ENCODE measurements at regions not wholly inside any gene's neighbourhood (a gene's known extent, or its start where the extent isn't known, plus 50 kb on each side); places are given as distances from the start of the nearest gene placed in this dataset.

DNA sequence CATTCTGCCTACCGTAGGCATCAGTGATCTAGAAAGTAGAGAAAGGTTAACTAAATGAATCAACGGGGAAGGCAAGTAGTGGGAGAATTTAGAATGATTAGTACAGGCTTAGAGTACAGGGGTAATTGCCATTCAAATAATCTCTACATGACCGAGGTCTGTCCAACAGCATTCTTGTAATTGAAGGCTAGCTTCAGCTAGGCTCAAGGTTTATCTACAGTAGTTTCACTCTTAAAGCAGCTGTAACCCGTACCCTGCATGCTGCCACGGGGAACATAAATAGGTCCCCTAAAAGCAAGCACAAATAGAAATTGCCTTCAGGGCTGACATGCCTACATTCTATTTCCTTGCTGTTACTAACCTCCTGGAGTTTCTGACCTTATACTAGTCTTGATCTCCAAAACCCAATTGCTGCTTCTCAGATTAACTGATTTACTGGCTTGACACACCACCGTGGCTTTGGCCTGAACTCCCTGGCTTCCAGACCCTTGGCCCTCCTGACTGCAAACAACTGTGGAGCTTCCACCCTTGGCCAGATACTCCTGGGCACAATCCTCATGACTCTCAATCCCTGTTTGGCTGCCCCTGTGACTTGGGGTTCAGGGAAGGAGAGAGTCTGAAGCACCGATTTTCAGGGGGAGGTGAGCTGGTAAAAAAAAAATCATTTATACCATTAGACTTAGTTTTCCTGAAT, 242.1 kb upstream of the FOXN3 start:
- DNase-seq: no peak

DNA sequence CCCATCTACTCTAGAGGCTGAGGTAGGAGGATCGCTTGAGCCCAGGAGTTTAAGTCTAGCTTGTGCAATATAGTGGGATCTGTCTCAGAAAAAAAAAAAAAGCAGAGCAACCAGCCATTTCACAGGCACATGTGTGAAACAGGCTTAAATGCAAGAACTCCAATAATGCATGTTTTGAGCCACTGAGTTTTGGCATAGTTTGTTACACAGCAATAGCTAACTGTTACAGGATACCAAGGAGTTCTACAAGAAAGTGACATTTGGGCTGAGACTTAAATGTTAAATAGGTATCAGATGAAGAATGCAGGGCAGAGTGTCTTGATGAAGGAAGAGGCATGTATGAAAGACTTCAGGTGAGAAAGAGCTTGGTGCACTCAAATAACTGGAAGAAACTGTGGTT, 240.0 kb upstream of the FOXN3 start:
- no peak for DNase-seq

DNA sequence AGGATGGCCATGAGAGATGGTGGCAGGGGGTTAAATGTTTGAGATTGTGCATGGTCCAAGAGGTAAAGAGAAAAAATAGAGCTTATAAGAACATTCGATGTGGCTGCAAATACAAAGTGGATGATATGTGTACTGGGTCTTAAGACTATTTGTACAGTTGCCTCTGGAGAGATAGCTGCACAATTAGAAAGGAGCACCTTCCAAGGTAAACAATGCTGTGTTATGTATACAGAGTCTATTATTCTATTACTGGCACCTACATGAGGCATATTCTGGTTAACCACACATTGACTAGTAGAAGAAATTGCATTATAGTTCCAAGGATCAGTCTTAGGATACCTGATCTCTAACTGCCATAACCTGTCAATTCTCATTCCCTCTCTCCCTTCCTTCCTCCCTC, 238.0 kb upstream of the FOXN3 start:
- DNase-seq: no peak

DNA sequence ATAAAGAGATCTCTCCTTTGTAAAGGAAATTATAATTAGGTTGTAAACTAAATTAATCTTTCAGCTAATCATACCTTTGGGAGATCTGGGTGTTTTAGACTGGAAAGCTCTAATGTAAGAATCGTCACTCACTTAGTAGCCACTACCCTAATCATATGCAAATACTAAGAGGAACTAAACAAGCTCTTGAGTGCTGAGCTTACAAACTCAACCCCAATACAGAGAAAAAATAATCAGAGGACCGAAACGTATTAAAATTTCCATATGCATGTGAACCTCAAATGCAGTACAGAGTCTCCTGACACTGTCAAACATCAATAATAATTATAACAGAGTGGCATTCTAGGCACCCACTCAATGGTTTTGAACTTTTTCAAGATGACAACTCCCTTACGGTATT, 235.3 kb upstream of the FOXN3 start:
- DNase-seq: no peak

DNA sequence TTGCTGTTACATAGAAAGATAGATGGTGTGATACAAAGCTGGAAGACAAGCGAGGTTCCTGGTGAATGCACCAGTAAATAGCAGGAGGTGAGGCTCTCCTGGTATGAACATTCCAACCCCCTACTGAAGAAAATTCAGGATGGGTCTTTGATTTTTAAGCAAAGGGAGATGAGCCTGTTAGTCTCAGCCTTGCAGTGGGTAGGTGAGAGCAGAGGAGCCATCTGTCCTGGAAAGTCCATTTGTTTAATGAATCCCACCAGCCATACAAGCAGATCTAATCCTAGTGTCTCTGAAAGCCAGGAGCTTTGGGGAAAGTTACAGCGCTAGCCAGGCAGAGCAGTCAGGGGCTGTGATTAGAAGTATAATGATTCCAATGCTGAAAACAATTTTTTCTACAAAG, 234.8 kb upstream of the FOXN3 start:
- DNase-seq: no peak

DNA sequence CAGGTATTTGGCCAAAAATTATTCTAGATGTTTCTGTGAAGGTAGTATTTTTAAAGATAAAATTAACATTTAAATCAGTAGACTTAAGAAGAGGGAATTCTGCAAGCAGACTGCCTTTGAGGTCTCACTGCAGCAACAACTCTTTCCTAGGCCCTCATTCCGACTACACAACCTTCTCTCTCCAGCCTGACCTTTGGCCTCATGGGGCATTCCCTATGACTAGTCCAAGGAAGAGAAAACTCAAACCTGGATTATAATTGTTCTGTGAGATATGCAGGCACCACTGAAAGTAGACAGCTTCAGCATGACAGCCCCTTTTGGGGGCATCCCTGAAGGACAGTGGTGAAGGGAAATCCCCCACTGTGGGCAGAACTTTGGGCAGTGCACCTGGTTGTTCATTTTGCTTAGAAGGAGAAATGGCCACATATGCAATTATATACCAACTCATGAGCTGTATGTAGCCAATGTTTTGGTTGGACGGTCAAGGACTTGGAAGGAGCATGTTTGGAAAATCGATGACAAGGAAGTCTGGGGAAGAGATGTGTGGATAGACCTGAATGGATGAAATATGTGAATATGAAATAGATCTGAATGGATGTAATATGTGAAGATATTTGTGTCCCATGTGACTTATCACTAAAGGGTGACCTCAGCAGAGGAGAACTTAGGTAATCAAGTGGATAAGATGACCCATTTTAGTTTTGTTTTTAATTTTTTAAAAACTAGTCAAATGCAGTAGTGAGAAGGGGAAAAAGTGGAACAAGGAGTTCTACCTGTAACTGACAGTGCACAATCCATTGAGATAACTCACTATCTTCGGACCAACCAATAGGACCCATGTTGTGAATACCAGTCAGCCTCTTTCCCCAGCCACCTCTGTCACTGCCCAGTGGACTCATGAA, 233.3 kb upstream of the FOXN3 start:
- DNase-seq: no peak

DNA sequence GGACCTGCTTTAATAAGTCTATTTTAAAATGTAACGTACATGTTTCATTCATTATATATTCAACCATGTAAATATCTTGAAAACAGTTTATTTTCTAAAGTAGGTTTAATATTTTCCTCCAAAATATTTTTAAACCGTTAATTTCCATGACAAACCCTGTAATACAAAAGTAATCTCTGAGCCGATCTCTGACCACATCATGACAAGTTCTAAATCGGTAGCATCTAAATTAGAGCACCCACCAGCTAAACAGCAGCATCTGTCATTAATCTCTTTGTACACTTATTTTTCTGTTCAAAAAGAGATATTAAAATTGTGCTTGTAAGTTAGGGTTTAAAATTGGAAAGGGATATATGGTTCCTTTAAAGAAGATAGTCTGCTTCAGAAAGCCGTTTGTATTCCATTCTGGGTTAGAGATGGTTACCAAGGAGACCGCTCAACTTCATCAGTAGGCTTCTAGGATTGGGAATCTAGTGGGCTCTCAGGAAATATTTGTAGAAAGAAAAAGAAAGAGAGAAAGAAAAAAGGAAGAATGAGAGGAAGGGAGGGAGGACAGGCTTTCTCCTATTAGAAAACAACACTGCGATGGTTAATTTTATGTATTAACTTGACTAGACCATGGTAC, 232.5 kb upstream of the FOXN3 start:
- DNase-seq: no peak

DNA sequence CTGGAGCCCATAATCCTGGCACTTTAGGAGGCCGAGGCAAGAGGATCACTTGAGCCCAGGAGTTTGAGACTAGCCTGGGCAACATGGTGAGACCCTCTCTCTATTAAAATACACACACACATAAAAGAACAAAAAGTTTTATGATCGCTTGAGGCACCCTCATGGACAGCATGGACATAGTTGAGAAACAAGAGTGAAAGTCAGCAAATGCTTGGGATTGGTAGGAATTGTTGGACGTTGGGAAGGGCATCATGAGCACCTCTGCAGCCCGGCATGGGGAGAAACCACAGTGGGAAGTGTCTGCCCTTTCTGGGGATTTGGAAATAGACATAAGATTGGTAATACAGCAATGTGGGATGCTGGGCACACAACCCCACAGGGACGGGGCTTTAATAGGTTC, 231.9 kb upstream of the FOXN3 start:
- no peak for DNase-seq

DNA sequence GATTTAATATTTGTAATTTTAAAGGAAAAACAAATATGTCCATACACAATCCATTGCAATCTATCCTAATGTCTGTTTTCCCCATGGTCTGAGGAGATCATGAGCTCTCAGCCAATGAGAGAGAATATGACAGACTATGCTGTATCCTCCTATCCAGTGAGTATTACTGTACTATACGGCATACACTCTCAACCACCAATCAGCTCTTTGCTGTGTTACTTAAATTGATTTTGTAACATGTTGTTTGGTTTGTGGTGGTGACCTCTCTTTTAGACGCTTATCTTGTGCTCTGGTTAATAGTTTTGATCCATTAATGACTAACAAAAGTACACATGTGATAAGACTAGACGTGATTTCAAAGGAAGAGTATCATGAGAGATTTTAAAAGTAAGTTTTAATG, 231.5 kb upstream of the FOXN3 start:
- no peak for DNase-seq

DNA sequence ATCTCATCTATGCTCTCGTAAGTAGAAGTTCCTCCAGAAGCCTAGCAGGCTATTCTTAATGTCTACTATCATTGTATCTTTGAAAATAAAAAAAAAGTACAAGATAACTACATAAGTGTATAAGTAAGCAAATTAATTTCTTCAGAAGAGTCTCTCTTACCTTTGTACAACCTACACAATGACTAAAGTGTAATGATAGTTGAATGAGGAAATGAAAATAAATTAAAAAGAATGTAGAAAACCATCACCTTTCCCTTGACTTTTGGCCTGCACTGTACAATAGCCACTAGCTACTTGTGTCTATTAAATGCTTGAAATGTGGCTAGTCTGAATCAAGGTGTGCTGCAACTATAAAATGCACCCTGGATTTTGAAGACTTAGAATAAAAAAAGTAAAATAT, 229.9 kb upstream of the FOXN3 start:
- DNase-seq: no peak

DNA sequence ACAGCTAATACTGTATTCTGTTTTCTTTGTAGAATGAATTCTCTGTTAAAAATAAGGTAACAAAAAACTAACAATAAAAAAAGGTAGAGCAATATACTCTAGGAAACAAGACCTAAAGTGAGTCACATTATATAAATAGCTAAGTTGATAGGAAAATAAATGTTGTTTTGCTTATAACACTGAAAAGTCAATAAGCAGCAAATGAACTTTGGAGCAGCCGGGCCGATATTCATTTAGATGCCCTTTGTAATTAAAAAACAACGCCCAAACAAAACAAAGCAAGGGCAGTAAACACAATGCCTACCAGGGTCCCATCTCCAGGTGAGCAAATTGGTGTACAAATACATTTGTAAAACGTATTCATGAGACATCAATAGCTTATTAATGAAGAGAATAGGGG, 227.6 kb upstream of the FOXN3 start:
- no peak for DNase-seq

DNA sequence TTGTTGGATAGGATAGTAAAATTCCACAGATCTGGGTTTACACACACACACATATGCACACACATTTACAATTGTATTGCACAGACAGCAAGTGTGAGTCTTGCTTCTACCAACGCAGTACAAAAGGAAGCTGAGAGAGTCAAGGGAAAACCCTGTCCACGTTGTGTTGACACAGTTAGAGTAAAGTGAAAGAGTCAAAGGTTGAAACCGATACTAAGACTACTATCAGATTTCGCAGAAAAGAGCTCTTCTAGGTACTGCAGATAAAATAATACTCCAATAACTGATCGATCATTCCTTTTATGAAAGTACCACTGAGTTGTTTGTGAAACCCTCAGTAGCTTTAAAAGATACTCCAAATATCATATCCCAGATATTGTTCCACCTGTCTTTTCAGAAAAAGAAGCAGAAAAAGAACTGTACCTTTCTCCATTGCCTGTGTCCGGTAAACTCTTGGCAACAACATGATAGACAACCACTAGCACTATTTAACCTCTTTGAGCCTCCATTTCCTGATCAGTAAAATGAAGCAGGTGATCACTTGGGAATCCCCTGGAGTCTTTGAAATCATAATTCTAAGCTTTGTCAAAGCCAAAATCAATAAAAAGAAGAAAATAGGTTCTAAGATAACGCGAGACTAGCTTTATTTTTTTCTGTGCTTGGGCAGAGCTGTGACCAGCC, 224.6 kb upstream of the FOXN3 start:
- DNase-seq: no peak

DNA sequence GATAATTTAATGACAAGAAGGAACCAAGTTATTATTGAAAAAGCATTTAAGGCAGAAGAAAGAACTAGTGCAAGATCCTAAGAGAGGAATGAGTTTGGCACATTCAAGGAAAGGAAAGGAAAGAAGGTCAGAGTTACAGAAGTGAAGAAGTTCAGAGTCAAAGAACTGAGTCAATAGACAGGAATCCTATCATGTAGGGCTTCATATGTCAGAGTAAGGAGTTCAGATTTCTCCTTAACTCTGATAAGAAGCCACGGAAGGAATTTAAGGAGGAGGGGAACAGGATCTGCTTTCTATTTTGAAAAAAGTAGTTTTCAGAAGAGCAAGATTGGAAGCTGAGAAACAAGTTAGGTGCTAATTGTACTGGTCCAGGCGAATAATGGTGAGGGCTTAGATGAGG, 223.1 kb upstream of the FOXN3 start:
- no peak for DNase-seq

DNA sequence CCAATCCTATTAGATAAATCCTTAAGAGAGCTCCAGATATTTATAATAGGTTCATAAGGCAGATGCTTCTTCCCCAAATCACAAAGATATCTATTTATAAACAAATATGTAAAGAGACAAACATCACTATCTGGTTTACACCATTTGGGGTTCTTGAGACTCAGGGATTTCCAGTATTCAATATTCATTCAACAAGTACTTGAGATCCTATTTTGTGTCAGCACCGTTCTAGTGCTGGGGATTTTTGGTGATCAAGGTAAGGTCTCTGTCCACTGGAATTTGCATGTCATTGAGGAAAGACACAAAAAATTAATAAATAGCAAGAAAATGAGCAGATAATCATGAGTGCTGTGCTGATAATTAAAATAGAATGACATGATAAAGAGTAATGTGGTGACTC, 222.7 kb upstream of the FOXN3 start:
- no peak for DNase-seq

DNA sequence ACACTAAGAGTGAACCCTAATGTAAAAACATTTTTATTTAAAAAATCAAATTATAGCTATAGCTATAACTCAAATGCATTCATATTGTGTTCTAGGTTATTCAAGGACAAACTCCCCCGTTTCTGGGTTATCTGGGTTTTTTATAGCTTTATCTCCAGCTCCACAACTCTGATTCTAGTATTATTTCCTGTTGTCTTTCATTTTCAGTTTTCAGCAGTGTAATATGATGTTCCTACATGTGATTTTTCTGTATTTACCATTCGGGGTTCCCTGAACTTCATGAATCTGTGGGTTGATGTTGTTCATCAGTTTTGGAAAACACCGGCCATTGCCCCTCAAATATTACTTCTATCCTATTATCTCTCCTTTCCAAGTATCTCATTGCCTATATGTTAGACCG, 221.9 kb upstream of the FOXN3 start:
- DNase-seq: no peak

DNA sequence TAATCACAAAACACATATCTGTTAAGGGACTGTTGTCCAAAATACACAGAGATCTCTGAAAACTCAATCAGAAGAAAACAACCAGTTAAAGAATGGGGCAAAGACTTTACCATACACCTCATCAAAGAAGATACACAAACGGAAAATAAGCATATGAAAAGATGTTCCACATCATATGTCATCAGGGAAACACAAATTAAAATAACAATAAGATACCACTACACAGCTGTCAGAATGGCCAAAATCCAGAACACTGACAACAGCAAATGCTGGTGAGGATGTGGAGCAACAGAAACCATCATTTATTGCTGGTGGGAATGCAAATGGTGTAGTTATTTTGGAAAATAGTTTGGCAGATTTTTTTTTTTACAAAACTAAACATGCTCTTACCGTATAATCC, 220.5 kb upstream of the FOXN3 start:
- DNase-seq: no peak

DNA sequence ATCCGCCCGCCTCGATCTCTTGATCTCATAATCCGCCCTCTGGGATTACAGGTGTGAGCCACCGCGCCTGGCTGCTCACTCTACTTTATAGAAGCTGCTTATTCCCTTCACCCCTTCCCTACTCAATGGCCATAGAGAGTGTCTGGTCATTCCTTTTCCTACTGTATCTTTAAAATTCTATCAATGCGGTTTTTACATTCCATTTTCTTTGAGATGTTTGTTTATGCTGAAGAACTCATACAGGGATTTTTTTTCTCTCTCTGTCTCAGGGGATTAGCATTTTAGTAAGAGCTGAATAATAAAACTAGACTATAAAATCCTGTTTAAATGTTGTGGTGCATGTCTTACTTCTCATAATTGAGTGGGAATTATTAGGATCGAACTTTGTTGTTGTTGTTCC, 218.6 kb upstream of the FOXN3 start:
- no peak for DNase-seq

DNA sequence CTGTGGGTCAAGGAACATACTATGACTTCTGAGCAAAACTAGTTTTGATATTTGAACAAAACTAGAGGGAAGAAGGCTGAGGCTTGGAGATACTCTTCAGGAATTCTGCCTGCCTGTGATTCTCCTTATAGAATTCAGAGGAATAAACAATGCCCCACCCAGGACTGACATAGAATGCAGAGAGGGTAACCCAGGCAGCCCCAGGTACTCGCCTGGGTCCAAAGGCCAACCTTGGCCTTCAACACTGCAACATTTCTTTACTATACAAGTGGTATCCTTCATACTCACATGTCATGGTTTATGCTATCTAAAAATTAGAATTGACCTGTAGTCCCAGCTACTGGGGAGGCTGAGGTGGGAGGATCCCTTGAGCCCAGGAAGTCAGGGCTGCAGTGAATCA, 217.0 kb upstream of the FOXN3 start:
- no peak for DNase-seq

DNA sequence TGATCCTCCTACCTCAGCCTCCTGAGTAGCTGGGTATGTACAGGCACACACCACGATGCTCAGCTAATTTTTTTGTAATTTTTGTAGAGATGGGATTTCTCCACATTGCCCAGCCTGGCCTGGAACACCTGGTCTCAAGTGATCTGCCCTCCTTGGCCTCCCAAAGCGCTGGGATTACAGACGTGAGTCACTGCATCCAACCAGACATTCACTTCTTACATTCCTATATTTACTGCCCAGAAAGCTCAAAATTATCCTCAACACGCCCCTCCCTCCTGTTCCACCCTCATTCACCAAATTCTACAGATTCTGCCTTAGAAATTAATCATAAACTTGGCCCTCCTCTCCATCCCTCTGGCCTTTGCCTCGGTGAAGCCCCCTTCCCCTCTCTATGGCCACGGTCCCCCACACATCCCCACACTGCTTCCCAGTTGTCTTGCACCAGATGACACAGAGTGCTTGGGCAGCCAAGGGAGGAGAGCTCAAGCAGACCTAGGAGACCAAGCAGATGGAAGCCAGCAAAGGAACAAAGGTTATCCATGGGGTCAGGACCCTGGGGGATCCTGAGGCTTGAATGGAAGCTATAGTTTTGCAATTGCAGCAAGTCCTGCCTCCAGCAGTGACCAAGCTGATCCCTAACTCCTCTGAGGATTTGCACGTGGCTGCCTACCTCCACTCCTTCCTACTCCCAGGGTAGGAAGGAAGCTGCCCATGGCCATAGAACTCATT, 213.2 kb upstream of the FOXN3 start:
- DNase-seq: no peak

DNA sequence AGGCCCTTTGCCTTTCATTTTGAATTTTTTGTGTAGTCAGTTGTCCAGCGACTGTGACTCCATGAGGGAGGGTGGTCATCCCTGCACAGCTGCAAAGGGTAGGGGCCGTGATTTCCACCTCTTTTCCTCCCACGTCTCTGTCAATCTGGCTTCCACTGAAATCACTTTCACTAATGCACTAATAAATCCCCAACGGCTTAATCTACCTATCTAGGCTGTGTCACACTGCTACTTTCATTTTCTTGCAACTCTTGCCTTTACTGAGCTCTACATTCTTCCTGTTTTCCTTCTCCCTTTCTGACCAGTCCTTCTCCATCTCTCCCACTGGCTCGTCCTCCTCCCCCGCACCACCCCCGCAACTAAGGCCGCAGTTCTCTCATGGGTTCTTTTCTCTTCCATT, 212.3 kb upstream of the FOXN3 start:
- DNase-seq: no peak

DNA sequence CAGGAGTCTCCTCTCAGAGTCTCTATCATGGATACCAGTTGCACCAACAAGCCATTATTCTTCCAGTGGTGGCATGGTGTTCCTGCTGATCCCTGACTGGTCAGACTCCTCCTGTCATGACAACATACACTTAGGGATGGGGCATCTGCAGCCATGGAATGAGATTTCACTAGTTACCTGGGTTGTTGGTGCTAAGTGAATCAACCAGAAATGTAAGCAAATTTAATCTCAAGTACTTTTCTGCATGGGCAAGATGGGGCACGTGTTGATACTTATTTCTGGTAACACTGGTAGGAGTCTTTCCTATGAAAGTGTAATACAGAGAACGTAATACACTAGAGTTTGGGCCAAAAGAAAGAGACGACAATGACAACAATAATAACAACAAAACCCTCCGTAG, 211.5 kb upstream of the FOXN3 start:
- no peak for DNase-seq

DNA sequence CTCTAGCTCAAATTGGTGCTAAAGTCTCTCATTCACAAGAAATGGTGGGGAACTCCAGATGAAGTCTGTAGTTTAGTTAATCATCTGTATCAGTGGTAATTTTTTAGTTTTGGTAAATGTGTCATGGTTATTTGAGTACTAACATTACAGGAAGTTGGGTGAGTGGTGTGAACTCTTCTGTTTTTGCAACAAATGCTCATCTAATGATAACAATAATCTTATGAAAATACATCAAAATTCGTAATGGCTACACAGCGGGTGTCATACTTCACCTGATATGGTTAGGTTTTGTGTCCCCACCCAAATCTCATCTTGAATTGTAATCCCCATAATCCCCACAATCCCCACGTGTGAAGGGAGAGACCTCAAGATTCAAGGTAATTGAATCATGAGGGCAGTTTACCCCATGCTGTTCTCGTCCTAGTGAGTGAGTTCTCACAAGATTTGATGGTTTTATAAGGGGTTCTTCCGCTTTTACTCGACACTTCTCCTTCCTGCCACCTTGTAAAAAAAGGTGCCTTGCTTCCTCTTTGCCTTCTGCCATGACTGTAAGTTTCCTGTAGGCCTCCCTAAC, 209.3 kb upstream of the FOXN3 start:
- DNase-seq: no peak
